HepG2 (cell line): ENCODE measurements at regions not wholly inside any gene's neighbourhood (a gene's known extent, or its start where the extent isn't known, plus 50 kb on each side); places are given as distances from the start of the nearest gene placed in this dataset.

Experiments
- ATAC-seq: fragments of 200-7000 bp; cut with Tn5 transposase; 3 replicates; pipeline ENCODE4 v1.9.1; 2020; ENCODE audit warnings: mild to moderate bottlenecking, moderate library complexity
- BruUV-seq: library from RNA; stranded (reverse); fragments of 400-500 nt; replicated peaks from 2 replicates; lab custom pipeline; 2021; lab: Mats Ljungman, UMichigan
- CTCF ChIA-PET: fragments of 300-600 bp; formaldehyde crosslinking; extraction: SDS; loops from one replicate; lab custom pipeline; 2021; ENCODE audit warnings: low total read pairs, inconsistent platforms, low intra/inter-chr PET ratio; lab: Yijun Ruan, JAX
- POLR2A ChIA-PET: fragments of 350-600 bp; sonication (Branson Sonifier 250); formaldehyde crosslinking; loops from one replicate; lab custom pipeline; 2020; ENCODE audit warnings: antibody characterized with exemption, inconsistent platforms; lab: Yijun Ruan, JAX
- DNase-seq: peaks from one replicate; pipeline ENCODE4 v3.0.0-alpha.2; 2015; ENCODE audit warnings: low spot score
- FAIRE-seq: peaks from 3 replicates; lab custom pipeline; 2011; peaks lifted over from hg19 to GRCh38; lab: Jason Lieb, UNC
- H2AFZ ChIP-seq: one replicate; pipeline ENCODE4 v1.6.1; 2011; ENCODE audit warnings: low read length, inconsistent platforms
- H3K27ac ChIP-seq: fragments of 300-600 bp; 3 replicates; pipeline ENCODE4 v1.8.0; 2011; ENCODE audit warnings: mixed run types, mild to moderate bottlenecking, mixed read lengths, low read length, inconsistent platforms; ENCODE audit not compliant: insufficient read depth; ENCODE audit errors: extremely low read length
- H3K27me3 ChIP-seq, 2 experiments: fragments of 200-600 bp in 1 of 2; 2 replicates in 1 of 2; 3 replicates in 1 of 2; pipeline versions ENCODE4 v1.6.0 to v1.8.0; 2011; ENCODE audit warnings: low read length in 2 of 2, mild to moderate bottlenecking in 2 of 2, moderate library complexity in 2 of 2, inconsistent platforms in 1 of 2; ENCODE audit not compliant: insufficient read depth in 2 of 2, control insufficient read depth in 1 of 2
- H3K36me3 ChIP-seq, 2 experiments: fragments of 200-600 bp in 1 of 2; replicated peaks in 1 of 2; 2 replicates in 1 of 2; 3 replicates in 1 of 2; pipeline versions ENCODE4 v1.5.1 to v1.8.0; 2011; ENCODE audit warnings: low read length in 2 of 2, inconsistent platforms in 1 of 2; ENCODE audit not compliant: insufficient read depth in 2 of 2, control insufficient read depth in 1 of 2
- H3K4me1 ChIP-seq: 2 replicates; pipeline ENCODE4 v1.5.1; 2012; ENCODE audit warnings: low read length, inconsistent platforms; ENCODE audit not compliant: insufficient read depth
- H3K4me2 ChIP-seq: 2 replicates; pipeline ENCODE4 v1.6.0; 2011; ENCODE audit warnings: low read depth, low read length, inconsistent platforms
- H3K4me3 ChIP-seq, 3 experiments: fragments of 200-600 bp in 1 of 3; sonication (generic), shearing (Covaris generic) in 1 of 3; replicated peaks in 1 of 3; 2 replicates each; pipeline ENCODE4 v1.5.1; 2011 to 2016; ENCODE audit warnings: low read length in 3 of 3, inconsistent platforms in 2 of 3, low read depth in 2 of 3, mild to moderate bottlenecking in 2 of 3, control low read depth in 1 of 3, mixed read lengths in 1 of 3; ENCODE audit not compliant: insufficient read depth in 1 of 3
- H3K79me2 ChIP-seq: one replicate; pipeline ENCODE4 v1.6.1; 2011; ENCODE audit warnings: low read length, inconsistent platforms; ENCODE audit not compliant: insufficient read depth
- H3K9ac ChIP-seq: 2 replicates; pipeline ENCODE4 v1.6.0; 2011; ENCODE audit warnings: mild to moderate bottlenecking, low read depth, low read length, inconsistent platforms; ENCODE audit not compliant: insufficient read depth
- H3K9me3 ChIP-seq: 2 replicates; pipeline ENCODE4 v1.5.1; 2012; ENCODE audit warnings: mild to moderate bottlenecking, low read length
- H4K20me1 ChIP-seq: 2 replicates; pipeline ENCODE4 v1.6.0; 2011; ENCODE audit warnings: inconsistent platforms, mild to moderate bottlenecking, low read length, moderate library complexity; ENCODE audit not compliant: insufficient read depth
- AKAP8 ChIP-seq: sonication (generic); formaldehyde crosslinking; IDR thresholded peaks from 2 replicates; pipeline ENCODE4 v1.5.1; 2020; ENCODE audit warnings: mild to moderate bottlenecking, missing genetic modification reagents
- ATF1 ChIP-seq: IDR thresholded peaks from 2 replicates; pipeline ENCODE4 v1.6.1; 2016; ENCODE audit warnings: mild to moderate bottlenecking, control low read depth
- GZF1 ChIP-seq: sonication (generic); formaldehyde crosslinking; IDR thresholded peaks from 2 replicates; pipeline ENCODE4 v1.5.1; 2020; ENCODE audit warnings: mild to moderate bottlenecking, missing genetic modification reagents
- KLF13 ChIP-seq: sonication (generic); formaldehyde crosslinking; IDR thresholded peaks from 2 replicates; pipeline ENCODE4 v1.4.0; 2020; ENCODE audit warnings: mild to moderate bottlenecking, missing genetic modification reagents
- MYNN ChIP-seq: sonication (generic); formaldehyde crosslinking; IDR thresholded peaks from 2 replicates; pipeline ENCODE4 v1.4.0; 2020; ENCODE audit warnings: mild to moderate bottlenecking, low read depth, missing genetic modification reagents
- NR2F1 ChIP-seq, 2 experiments: fragments of 450-650 bp in 1 of 2; formaldehyde crosslinking in 1 of 2; IDR thresholded peaks; 2 replicates each; pipeline versions ENCODE4 v1.5.0 to v1.6.1; 2016 to 2020; ENCODE audit warnings: mild to moderate bottlenecking in 1 of 2, missing compliant biosample characterization in 1 of 2, missing genetic modification reagents in 1 of 2, moderate library complexity in 1 of 2
- NR2F6 ChIP-seq, 2 experiments: IDR thresholded peaks; 2 replicates each; pipeline ENCODE4 v1.6.1; 2016; ENCODE audit warnings: antibody characterized with exemption in 1 of 2, mild to moderate bottlenecking in 1 of 2
- TBL1XR1 ChIP-seq: fragments of 150-350 bp; IDR thresholded peaks from 2 replicates; pipeline ENCODE4 v1.6.1; 2014; ENCODE audit warnings: borderline replicate concordance, low read length; ENCODE audit not compliant: partially characterized antibody
- YEATS2 ChIP-seq: sonication (generic); formaldehyde crosslinking; IDR thresholded peaks from 2 replicates; pipeline ENCODE4 v1.4.0; 2020; ENCODE audit warnings: missing genetic modification reagents, borderline replicate concordance
- ZFP41 ChIP-seq: sonication (generic); formaldehyde crosslinking; IDR thresholded peaks from 2 replicates; pipeline ENCODE4 v1.4.0; 2020; ENCODE audit warnings: mild to moderate bottlenecking, missing genetic modification reagents, borderline replicate concordance
- ZNF10 ChIP-seq: sonication (generic); formaldehyde crosslinking; IDR thresholded peaks from 2 replicates; pipeline ENCODE4 v1.4.0; 2020; ENCODE audit warnings: mild to moderate bottlenecking, low read depth, missing genetic modification reagents, borderline replicate concordance
- ZNF747 ChIP-seq: sonication (generic); formaldehyde crosslinking; IDR thresholded peaks from 2 replicates; pipeline ENCODE4 v1.8.1; 2023; ENCODE audit warnings: missing genetic modification reagents, mild to moderate bottlenecking, borderline replicate concordance
- ZNF766 ChIP-seq: sonication (generic); formaldehyde crosslinking; IDR thresholded peaks from 2 replicates; pipeline ENCODE4 v1.5.0; 2020; ENCODE audit warnings: missing genetic modification reagents, borderline replicate concordance
- ZSCAN25 ChIP-seq: sonication (generic); formaldehyde crosslinking; IDR thresholded peaks from 2 replicates; pipeline ENCODE4 v1.8.0; 2022; ENCODE audit warnings: mild to moderate bottlenecking, missing genetic modification reagents
- WGBS: methylation state at CpG from one replicate; pipeline ENCODE4 v1.1.6; 2017; ENCODE audit warnings: low lambda C conversion rate; 5-methylcytosine and 5-hydroxymethylcytosine counted together
- in situ Hi-C: cut with HindIII; loops from 2 replicates; pipeline ENCODE4 v1.10.0; 2017; ENCODE audit warnings: low pct_unique_long_range_greater_than_20kb; ENCODE audit not compliant: extremely low pct_ligation_motif_present
- intact Hi-C: fragments of 100-400 bp; cut with micrococcal nuclease; formaldehyde crosslinking; loops from one replicate; pipeline ENCODE4 v1.10.0; 2022; ENCODE audit not compliant: unreplicated experiment

- FAIRE-seq (no peak), DNase-seq (no peak)
- peaks cover 12% of the 10 kb centered on the region for H3K4me1 ChIP-seq
- no peak overlapping the region for H3K4me2 ChIP-seq
- intact Hi-C loops: no loop called here
- no peaks in the 10 kb centered on the region for H3K9me3 ChIP-seq
- H3K9ac ChIP-seq: no peak overlapping the region
- BruUV-seq: no TSS peak
- H4K20me1 ChIP-seq: no peaks in the 10 kb centered on the region
- no peak overlapping the region for H3K27ac ChIP-seq
- H3K4me3 ChIP-seq: no peak overlapping the region
- no peaks in the 10 kb centered on the region for H3K27me3 ChIP-seq
- ChIA-PET CTCF (no interaction called here), POLR2A (no interaction called here)
- H3K36me3 ChIP-seq: no peaks in the 10 kb centered on the region
- WGBS: no CpG with 5 or more reads among the region's 4 CpGs
- TF ChIP-seq ZNF747 (CRISPR knock-in tag) (no peak), ZFP41 (CRISPR knock-in tag) (no peak), KLF13 (CRISPR knock-in tag) (no peak), YEATS2 (CRISPR knock-in tag) (no peak), ZNF766 (CRISPR knock-in tag) (no peak), NR2F1 (CRISPR knock-in tag; IDR thresholded peaks at IDR 0.05) (no peak), AKAP8 (no peak), ATF1 (CRISPR knock-in tag) (no peak), NR2F6 (IDR thresholded peaks at IDR 0.05) (no peak), NR2F6 (CRISPR knock-in tag; IDR thresholded peaks at IDR 0.05) (no peak), GZF1 (CRISPR knock-in tag) (no peak), MYNN (CRISPR knock-in tag) (no peak), TBL1XR1 (no peak), ZNF10 (no peak), ZSCAN25 (CRISPR knock-in tag) (no peak)
- TF ChIP-seq, all 625 proteins: peak for 0
- no peak for ATAC-seq
- no peaks in the 10 kb centered on the region for H3K79me2 ChIP-seq
- in situ Hi-C loops: no loop called here
- H2AFZ ChIP-seq: no peak overlapping the region
These were observed 477.7 kb downstream of the TNS3 start for GRCh38 chr7:47104206-47104549.
